H1 (cell line): ENCODE measurements at regions not wholly inside any gene's neighbourhood (a gene's known extent, or its start where the extent isn't known, plus 50 kb on each side); places are given as distances from the start of the nearest gene placed in this dataset.

Experiments used
- CTCF ChIA-PET: fragments of 300-600 bp; sonication (Branson Sonifier 250); formaldehyde crosslinking; loops from one replicate; lab custom pipeline; 2021; ENCODE audit not compliant: partially characterized antibody; lab: Charles Lee
- POLR2A ChIA-PET: fragments of 300-600 bp; sonication (Branson Sonifier 250); formaldehyde crosslinking; loops from one replicate; lab custom pipeline; 2021; ENCODE audit warnings: inconsistent platforms; ENCODE audit not compliant: partially characterized antibody; lab: Charles Lee
- DNase-seq, 2 experiments: peaks; one replicate each; pipeline versions ENCODE4 v3.0.0 to v3.0.0-alpha.2; 2010 to 2022; ENCODE audit warnings: low spot score in 2 of 2, low read depth in 1 of 2, mixed read lengths in 1 of 2
- FAIRE-seq: peaks from 2 replicates; lab custom pipeline; 2011; peaks lifted over from hg19 to GRCh38; lab: Jason Lieb, UNC
- H2AFZ ChIP-seq: 2 replicates; pipeline ENCODE4 v1.8.1; 2012; ENCODE audit warnings: low read length, inconsistent platforms
- H2AK5ac ChIP-seq: 2 replicates; pipeline ENCODE4 v1.6.1; 2013; ENCODE audit warnings: low read depth, low read length
- H2BK120ac ChIP-seq: replicated peaks from 2 replicates; pipeline ENCODE3; 2013; ENCODE audit warnings: low read depth, low read length, inconsistent platforms
- H2BK12ac ChIP-seq: 2 replicates; pipeline ENCODE4 v1.6.1; 2013; ENCODE audit warnings: low read depth, low read length
- H2BK15ac ChIP-seq: 2 replicates; pipeline ENCODE4 v1.6.1; 2013; ENCODE audit warnings: low read length
- H2BK20ac ChIP-seq: 2 replicates; pipeline ENCODE4 v1.6.1; 2013; ENCODE audit warnings: low read length
- H2BK5ac ChIP-seq: 2 replicates; pipeline ENCODE4 v1.6.1; 2013; ENCODE audit warnings: low read depth, low read length
- H3K14ac ChIP-seq: 2 replicates; pipeline ENCODE4 v1.6.1; 2013; ENCODE audit warnings: inconsistent platforms; ENCODE audit not compliant: insufficient read length
- H3K18ac ChIP-seq: 2 replicates; pipeline ENCODE4 v1.6.1; 2013; ENCODE audit warnings: low read length; ENCODE audit errors: extremely low read depth
- H3K23ac ChIP-seq: 2 replicates; pipeline ENCODE4 v1.6.1; 2013; ENCODE audit warnings: inconsistent platforms; ENCODE audit not compliant: insufficient read length
- H3K23me2 ChIP-seq: 2 replicates; pipeline ENCODE4 v1.6.1; 2013; ENCODE audit warnings: low read depth, low read length
- H3K27ac ChIP-seq: 2 replicates; pipeline ENCODE4 v1.6.1; 2011; ENCODE audit warnings: low read depth, low read length, inconsistent platforms
- H3K27me3 ChIP-seq, 4 experiments: replicated peaks in 1 of 4; 1 replicate in 1 of 4; 2 replicates in 3 of 4; pipeline versions ENCODE4 v1.6.1 to v1.8.1; 2011 to 2013; ENCODE audit warnings: low read length in 3 of 4, mild to moderate bottlenecking in 3 of 4, inconsistent platforms in 2 of 4, mixed read lengths in 2 of 4, moderate library complexity in 1 of 4; ENCODE audit not compliant: control insufficient read depth in 3 of 4, insufficient read depth in 3 of 4; ENCODE audit errors: extremely low read depth in 1 of 4
- H3K36me3 ChIP-seq, 4 experiments: 2 replicates each; pipeline versions ENCODE4 v1.6.1 to v1.8.1; 2011 to 2013; ENCODE audit warnings: mild to moderate bottlenecking in 4 of 4, low read length in 3 of 4, moderate library complexity in 2 of 4, control low read depth in 1 of 4, inconsistent platforms in 1 of 4; ENCODE audit not compliant: insufficient read depth in 4 of 4, control insufficient read depth in 2 of 4
- H3K4ac ChIP-seq: replicated peaks from 2 replicates; pipeline ENCODE3; 2013; ENCODE audit warnings: low read length, low read depth, mixed read lengths, inconsistent platforms; ENCODE audit not compliant: insufficient read length
- H3K4me1 ChIP-seq, 4 experiments: replicated peaks in 1 of 4; 1 replicate in 1 of 4; 2 replicates in 3 of 4; pipeline versions ENCODE4 v1.6.1 to v1.8.1; 2011 to 2013; ENCODE audit warnings: low read length in 3 of 4, inconsistent platforms in 2 of 4, mixed read lengths in 1 of 4; ENCODE audit not compliant: insufficient read depth in 4 of 4, control insufficient read depth in 3 of 4
- H3K4me2 ChIP-seq, 2 experiments: 2 replicates each; pipeline versions ENCODE4 v1.6.1 to v1.8.1; 2011 to 2013; ENCODE audit warnings: low read depth in 2 of 2, low read length in 2 of 2, control low read depth in 1 of 2, inconsistent platforms in 1 of 2, mild to moderate bottlenecking in 1 of 2; ENCODE audit not compliant: insufficient read depth in 1 of 2
- H3K4me3 ChIP-seq, 4 experiments: fragments of 200-600, 300-600 bp in 1 of 4; sonication (generic), shearing (Covaris generic), sonication (Bioruptor Twin) in 1 of 4; 2 replicates each; pipeline versions ENCODE4 v1.5.1 to v1.8.1; 2011 to 2016; ENCODE audit warnings: low read length in 4 of 4, low read depth in 3 of 4, control low read depth in 2 of 4, inconsistent platforms in 2 of 4, mild to moderate bottlenecking in 2 of 4, mixed read lengths in 1 of 4, moderate library complexity in 1 of 4; ENCODE audit not compliant: insufficient read depth in 2 of 4; ENCODE audit errors: extremely low read depth in 1 of 4
- H3K56ac ChIP-seq: replicated peaks from 2 replicates; pipeline ENCODE3; 2013; ENCODE audit warnings: low read depth, mild to moderate bottlenecking, mixed read lengths, low read length, inconsistent platforms; ENCODE audit not compliant: insufficient read length
- H3K79me1 ChIP-seq: 2 replicates; pipeline ENCODE4 v1.6.1; 2013; ENCODE audit warnings: low read depth, low read length, control low read depth
- H3K79me2 ChIP-seq, 2 experiments: 2 replicates each; pipeline versions ENCODE4 v1.6.1 to v1.8.1; 2012 to 2013; ENCODE audit warnings: low read length in 2 of 2, mild to moderate bottlenecking in 2 of 2, inconsistent platforms in 1 of 2; ENCODE audit not compliant: insufficient read depth in 2 of 2, control insufficient read depth in 1 of 2
- H3K9ac ChIP-seq, 4 experiments: replicated peaks in 1 of 4; 1 replicate in 1 of 4; 2 replicates in 3 of 4; pipeline versions ENCODE4 v1.6.1 to v1.8.1; 2011 to 2013; ENCODE audit warnings: low read depth in 3 of 4, low read length in 3 of 4, control low read depth in 2 of 4, mild to moderate bottlenecking in 2 of 4, moderate library complexity in 2 of 4, inconsistent platforms in 1 of 4; ENCODE audit errors: extremely low read depth in 1 of 4
- H3K9me3 ChIP-seq, 2 experiments: 2 replicates each; pipeline versions ENCODE4 v1.6.1 to v1.8.1; 2012 to 2013; ENCODE audit warnings: mild to moderate bottlenecking in 2 of 2, moderate library complexity in 2 of 2, control low read depth in 1 of 2, inconsistent platforms in 1 of 2, low read depth in 1 of 2, low read length in 1 of 2, mixed read lengths in 1 of 2; ENCODE audit not compliant: insufficient read depth in 2 of 2
- H4K20me1 ChIP-seq, 2 experiments: replicated peaks in 1 of 2; 2 replicates each; pipeline versions ENCODE3 to v1.8.1; 2011 to 2013; ENCODE audit warnings: inconsistent platforms in 2 of 2, low read length in 2 of 2, mild to moderate bottlenecking in 1 of 2; ENCODE audit not compliant: insufficient read depth in 2 of 2, control insufficient read depth in 1 of 2
- H4K5ac ChIP-seq: 2 replicates; pipeline ENCODE4 v1.6.1; 2013; ENCODE audit warnings: low read length, low read depth, mixed read lengths, inconsistent platforms; ENCODE audit not compliant: insufficient read length
- H4K8ac ChIP-seq: 2 replicates; pipeline ENCODE4 v1.8.0; 2013; ENCODE audit warnings: mild to moderate bottlenecking, moderate library complexity, low read length, inconsistent platforms; ENCODE audit not compliant: insufficient read depth; ENCODE audit errors: extremely low read depth
- H4K91ac ChIP-seq: replicated peaks from 2 replicates; pipeline ENCODE3; 2013; ENCODE audit warnings: low read length, mixed read lengths, inconsistent platforms; ENCODE audit not compliant: insufficient read length
- ASH2L ChIP-seq: fragments of 200-600, 300-600 bp; sonication (generic); IDR thresholded peaks from one replicate; pipeline ENCODE4 v1.7.1; 2017; ENCODE audit warnings: low read length
- CBX5 ChIP-seq: fragments of 300-800, 300-1000 bp; sonication (generic); IDR thresholded peaks from 2 replicates; pipeline ENCODE4 v1.7.1; 2016; ENCODE audit warnings: antibody characterized with exemption, low read length, low read depth
- CTBP2 ChIP-seq: IDR thresholded peaks from 2 replicates; pipeline ENCODE4 v1.7.0; 2011; ENCODE audit warnings: borderline replicate concordance, mild to moderate bottlenecking, moderate library complexity, mixed read lengths, low read length; ENCODE audit not compliant: insufficient read depth, insufficient read length
- HDAC2 ChIP-seq, 2 experiments: fragments of 300-600 bp in 1 of 2; sonication (generic) in 1 of 2; IDR thresholded peaks; 2 replicates each; pipeline ENCODE4 v1.6.1; 2011 to 2012; ENCODE audit warnings: low read depth in 2 of 2, low read length in 2 of 2, mild to moderate bottlenecking in 2 of 2, moderate library complexity in 2 of 2, borderline replicate concordance in 1 of 2, inconsistent platforms in 1 of 2
- KDM4A ChIP-seq: IDR thresholded peaks from one replicate; pipeline ENCODE4 v1.7.1; 2012; ENCODE audit warnings: low read depth, mild to moderate bottlenecking, moderate library complexity, low read length, inconsistent platforms; ENCODE audit not compliant: severe bottlenecking
- KDM5A ChIP-seq: fragments of 200-600 bp; IDR thresholded peaks from 2 replicates; pipeline ENCODE4 v1.7.1; 2012; ENCODE audit warnings: mild to moderate bottlenecking, low read length, inconsistent platforms, mixed read lengths
- MAX ChIP-seq: IDR thresholded peaks from 2 replicates; pipeline ENCODE4 v1.6.1; 2012; ENCODE audit warnings: inconsistent platforms
- POLR2AphosphoS5 ChIP-seq: IDR thresholded peaks from 2 replicates; pipeline ENCODE4 v1.6.1; 2011; ENCODE audit warnings: low read depth, low read length
- RFX5 ChIP-seq: IDR thresholded peaks from 2 replicates; pipeline ENCODE4 v1.6.1; 2011; ENCODE audit warnings: low read depth, low read length, improper control_type of control experiment, borderline replicate concordance
- RNF2 ChIP-seq: fragments of 200-900, 300-1000 bp; sonication (generic); IDR thresholded peaks from 2 replicates; pipeline ENCODE4 v1.7.1; 2016; ENCODE audit warnings: borderline replicate concordance, low read depth, mild to moderate bottlenecking, antibody characterized with exemption, low read length; ENCODE audit not compliant: poor library complexity, severe bottlenecking; ENCODE audit errors: missing control alignments
- SP1 ChIP-seq: IDR thresholded peaks from 2 replicates; pipeline ENCODE4 v1.6.1; 2011; ENCODE audit warnings: low read depth, low read length
- SP2 ChIP-seq: IDR thresholded peaks from 2 replicates; pipeline ENCODE4 v1.6.1; 2012; ENCODE audit warnings: mild to moderate bottlenecking, low read length, inconsistent platforms
- TAF7 ChIP-seq: optimal IDR thresholded peaks from 2 replicates; pipeline ENCODE3; 2011; ENCODE audit warnings: low read depth, mild to moderate bottlenecking, inconsistent platforms, low read length, moderate library complexity, borderline replicate concordance
- TBP ChIP-seq: IDR thresholded peaks from 2 replicates; pipeline ENCODE4 v1.6.1; 2011; ENCODE audit warnings: low read depth, low read length, improper control_type of control experiment
- YY1 ChIP-seq: IDR thresholded peaks from 2 replicates; pipeline ENCODE4 v1.6.1; 2011; ENCODE audit warnings: low read depth, mild to moderate bottlenecking, low read length
- WGBS, 2 experiments: shearing (Covaris generic) in 1 of 2; methylation state at CpG; one replicate each; pipeline versions ENCODE4 v1.1.6 to v1.1.7; 2013 to 2015; ENCODE audit warnings: low lambda C conversion rate in 2 of 2, mixed read lengths in 2 of 2, inconsistent platforms in 1 of 2, low coverage in 1 of 2, missing lambda C conversion rate in 1 of 2; ENCODE audit not compliant: insufficient replicate concordance in 2 of 2, insufficient coverage in 1 of 2, insufficient read length in 1 of 2; ENCODE audit errors: extremely low coverage in 1 of 2, missing lambda C conversion rate in 1 of 2; 5-methylcytosine and 5-hydroxymethylcytosine counted together

DNA sequence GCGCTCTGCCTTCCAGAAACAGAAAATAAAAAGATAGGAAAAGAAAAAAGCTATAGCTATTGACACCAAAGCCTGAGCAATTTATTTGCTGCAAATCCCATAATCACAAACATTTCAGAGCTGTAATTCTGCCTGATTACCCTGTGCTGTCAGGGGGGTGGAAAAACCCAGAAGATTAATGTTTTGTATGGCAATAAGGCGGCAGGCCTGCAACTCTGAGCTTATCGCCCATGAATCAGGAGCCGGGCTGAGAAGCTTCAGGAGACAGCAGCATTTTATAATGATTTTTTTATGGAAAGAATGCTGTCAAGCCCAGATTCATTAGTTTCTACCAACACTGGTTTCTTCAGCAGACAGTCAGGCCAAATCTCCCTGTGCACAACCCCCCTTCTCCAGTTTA, 82.6 kb upstream of the TMEM164 start:
- no peaks in the 10 kb centered on the region for H3K79me2 ChIP-seq
- DNase-seq (no peak), FAIRE-seq (no peak)
- no peak overlapping the region for H4K5ac ChIP-seq
- CTCF ChIA-PET = interaction anchor here (1.1 to 1.7 kb wide), 3 partner anchors 10 to 29 kb away, joined by 3 to 7 read pairs (median 3); no protein-coding TSS in a partner anchor
- no peak overlapping the region for H3K4me2 ChIP-seq
- no peaks in the 10 kb centered on the region for H3K27me3 ChIP-seq
- no peak overlapping the region for H3K4me3 ChIP-seq
- no peak overlapping the region for H3K14ac ChIP-seq
- H2AFZ ChIP-seq = no peak overlapping the region
- H3K36me3 ChIP-seq = no peaks in the 10 kb centered on the region
- H3K79me1 ChIP-seq = no peaks in the 10 kb centered on the region
- no peak overlapping the region for H4K8ac ChIP-seq
- no peak overlapping the region for H3K18ac ChIP-seq
- no peak overlapping the region for H2BK15ac ChIP-seq
- no peak overlapping the region for H2BK20ac ChIP-seq
- no peaks in the 10 kb centered on the region for H3K23me2 ChIP-seq
- no peaks in the 10 kb centered on the region for H4K20me1 ChIP-seq
- no peak overlapping the region for H4K91ac ChIP-seq
- no peak overlapping the region for H2BK120ac ChIP-seq
- no peak overlapping the region for H3K4ac ChIP-seq
- POLR2A ChIA-PET = no interaction called here
- H3K4me1 ChIP-seq = no peaks in the 10 kb centered on the region
- no peak overlapping the region for H3K56ac ChIP-seq
- no peaks in the 10 kb centered on the region for H3K9me3 ChIP-seq
- H2AK5ac ChIP-seq = no peak overlapping the region
- 85% methylated on average over 4 of the region's 4 CpGs; no CpG with 5 or more reads in 1 of the 2 experiments for WGBS, 2 experiments
- H2BK5ac ChIP-seq = no peak overlapping the region
- no peak overlapping the region for H3K23ac ChIP-seq
- H3K9ac ChIP-seq = no peak overlapping the region
- H3K27ac ChIP-seq = no peak overlapping the region
- no peak overlapping the region for H2BK12ac ChIP-seq
- TF ChIP-seq RNF2 (no peak), POLR2AphosphoS5 (no peak), KDM4A (no peak), CBX5 (no peak), CTBP2 (no peak), TBP (no peak), HDAC2 (IDR thresholded peaks at IDR 0.05; ENCODE audit: borderline replicate concordance in 1 of 2, low read depth in 2 of 2, low read length in 2 of 2) (no peak), SP1 (no peak), MAX (no peak), ASH2L (no peak), RFX5 (no peak), TAF7 (no peak), KDM5A (no peak), SP2 (no peak), YY1 (no peak)
